Activated T-cell treated with anti-CD3 and anti-CD28 coated beads for 1 hour (primary cell): ENCODE measurements at regions not wholly inside any gene's neighbourhood (a gene's known extent, or its start where the extent isn't known, plus 50 kb on each side); places are given as distances from the start of the nearest gene placed in this dataset.
"Not testable (repeated sequence)": the region's sequence is repeated elsewhere in the genome, so short reads cannot be mapped to it uniquely, and the experiment has no call there.

Experiments used
- DNase-seq: peaks from one replicate; pipeline ENCODE4 v3.0.0-alpha.2; 2020; ENCODE audit warnings: low read depth

DNA sequence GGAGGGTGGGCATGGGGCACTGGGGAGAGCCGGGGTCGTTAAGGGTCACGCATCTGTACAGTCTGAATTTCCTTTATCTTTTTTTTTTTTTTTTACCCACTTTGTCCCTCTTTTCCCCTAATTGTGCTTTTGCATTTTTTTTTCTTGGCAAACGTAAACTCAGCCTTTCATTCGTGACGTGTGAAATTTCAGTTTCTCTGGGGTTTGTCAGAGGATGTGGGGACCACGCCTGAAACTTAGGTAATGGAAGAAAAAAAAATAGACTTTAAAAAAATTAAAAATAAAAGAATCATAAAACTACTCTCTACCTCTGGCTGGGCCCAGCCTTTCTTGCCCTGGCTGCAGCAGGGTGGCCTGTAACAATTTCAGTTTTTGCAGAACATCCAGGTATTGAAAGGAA, 68.3 kb upstream of the ZNF658 start:
- not testable (repeated sequence) for DNase-seq

DNA sequence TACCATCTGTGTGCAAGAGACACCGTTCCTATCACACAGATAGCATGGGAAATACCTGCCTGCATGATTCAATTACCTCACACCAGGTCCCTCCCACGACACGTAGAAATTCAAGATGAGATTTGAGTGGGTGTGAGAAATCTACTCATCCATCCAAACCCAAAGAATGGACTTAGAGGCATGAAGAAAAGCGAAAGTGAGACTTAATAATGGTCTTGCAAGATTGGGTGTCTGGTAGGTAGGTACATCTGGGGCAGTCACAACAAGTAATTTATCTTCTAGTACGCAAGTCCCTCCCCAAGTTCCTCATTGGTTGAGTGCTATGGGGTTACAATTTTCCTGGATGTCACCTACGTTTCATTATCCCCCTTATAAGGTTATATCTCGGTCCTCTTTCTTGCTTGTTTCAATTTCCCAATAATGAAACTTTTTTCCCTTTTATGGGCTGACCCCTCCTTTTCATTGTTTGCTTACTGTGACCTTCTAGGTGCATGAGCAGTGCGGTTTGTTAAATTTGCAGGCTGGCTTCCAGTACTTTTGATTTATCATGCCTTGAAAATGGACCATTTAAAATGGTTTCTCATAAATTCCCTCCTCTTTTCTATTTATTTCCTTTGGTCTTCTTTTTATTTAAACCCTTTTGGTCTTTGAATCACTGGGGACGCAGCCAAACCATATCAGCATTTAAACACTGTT, 63.1 kb upstream of the ZNF658 start:
- not testable (repeated sequence) for DNase-seq
